HUES64 (cell line): ENCODE measurements at regions not wholly inside any gene's neighbourhood (a gene's known extent, or its start where the extent isn't known, plus 50 kb on each side); places are given as distances from the start of the nearest gene placed in this dataset.

Experiments used
- H3K27ac ChIP-seq: 2 replicates; pipeline ENCODE4 v1.7.0; 2013; ENCODE audit warnings: low read depth, low read length, inconsistent platforms
- H3K27me3 ChIP-seq: 2 replicates; pipeline ENCODE4 v1.6.1; 2013; ENCODE audit warnings: mild to moderate bottlenecking, low read length; ENCODE audit not compliant: insufficient read depth
- H3K36me3 ChIP-seq: 2 replicates; pipeline ENCODE4 v1.6.1; 2013; ENCODE audit warnings: mild to moderate bottlenecking, low read length; ENCODE audit not compliant: insufficient read depth
- H3K4me1 ChIP-seq: 2 replicates; pipeline ENCODE4 v1.6.1; 2013; ENCODE audit warnings: mild to moderate bottlenecking, low read length, moderate library complexity; ENCODE audit not compliant: insufficient read depth
- H3K4me3 ChIP-seq: 2 replicates; pipeline ENCODE4 v1.5.1; 2013; ENCODE audit warnings: mild to moderate bottlenecking, low read length, moderate library complexity
- H3K9ac ChIP-seq: 2 replicates; pipeline ENCODE4 v1.6.1; 2013; ENCODE audit warnings: mild to moderate bottlenecking, low read depth, low read length
- H3K9me3 ChIP-seq: 2 replicates; pipeline ENCODE4 v1.6.1; 2013; ENCODE audit warnings: low read depth, low read length; ENCODE audit not compliant: insufficient read depth
- WGBS: fragments of 150-250, 120-280 bp; methylation state at CpG from one replicate; pipeline ENCODE4 v1.1.7; 2013; ENCODE audit warnings: missing lambda C conversion rate; 5-methylcytosine and 5-hydroxymethylcytosine counted together

GRCh38 chr4:126708716-126709115 is 924.0 kb upstream of the INTU start:
- Histone ChIP-seq H3K4me3 (no peak overlapping the region), H3K9me3 (no peaks in the 10 kb centered on the region), H3K9ac (no peak overlapping the region), H3K27ac (no peak overlapping the region), H3K27me3 (no peaks in the 10 kb centered on the region), H3K36me3 (no peaks in the 10 kb centered on the region), H3K4me1 (0 out of 2 replicates have a peak, but pooled peaks cover under 1% of the 10 kb centered on the region)
- WGBS, result 100% methylated on average over 2 of the region's 2 CpGs

GRCh38 chr4:126710935-126711334 is 921.8 kb upstream of the INTU start:
- Histone ChIP-seq H3K9me3 (no peaks in the 10 kb centered on the region), H3K36me3 (no peaks in the 10 kb centered on the region), H3K27ac (no peak overlapping the region), H3K9ac (no peak overlapping the region), H3K4me3 (no peak overlapping the region), H3K27me3 (no peaks in the 10 kb centered on the region), H3K4me1 (peaks cover 12% of the 10 kb centered on the region; the same call in 1 of the 2 replicates)

- Histone ChIP-seq H3K36me3 (no peaks in the 10 kb centered on the region), H3K9ac (no peak overlapping the region), H3K4me3 (no peak overlapping the region), H3K27ac (no peak overlapping the region), H3K27me3 (no peaks in the 10 kb centered on the region), H3K9me3 (0 out of 2 replicates have a peak, but pooled peaks cover 2% of the 10 kb centered on the region), H3K4me1 (peaks cover 12% of the 10 kb centered on the region; the same call in 1 of the 2 replicates)
- WGBS, result 88% methylated on average over 7 of the region's 8 CpGs
These were observed 917.7 kb upstream of the INTU start for GRCh38 chr4:126715067-126715466.

- 96% methylated on average over 3 of the region's 3 CpGs for WGBS
- Histone ChIP-seq H3K4me1 (peaks cover 12% of the 10 kb centered on the region; the same call in 1 of the 2 replicates), H3K9me3 (0 out of 2 replicates have a peak, but pooled peaks cover 2% of the 10 kb centered on the region), H3K36me3 (no peaks in the 10 kb centered on the region), H3K27ac (no peak overlapping the region), H3K4me3 (no peak overlapping the region), H3K27me3 (no peaks in the 10 kb centered on the region), H3K9ac (no peak overlapping the region)
These were observed 917.1 kb upstream of the INTU start for GRCh38 chr4:126715681-126716080.

GRCh38 chr4:126718136-126718535 is 914.6 kb upstream of the INTU start:
- Histone ChIP-seq H3K9ac (no peak overlapping the region), H3K4me3 (no peak overlapping the region), H3K36me3 (no peaks in the 10 kb centered on the region), H3K9me3 (0 out of 2 replicates have a peak, but pooled peaks cover 2% of the 10 kb centered on the region), H3K4me1 (peaks cover 12% of the 10 kb centered on the region; the same call in 1 of the 2 replicates), H3K27me3 (no peaks in the 10 kb centered on the region), H3K27ac (no peak overlapping the region)
- WGBS, result 86% methylated on average over 4 of the region's 4 CpGs

GRCh38 chr4:126719852-126720251 is 912.9 kb upstream of the INTU start:
- Histone ChIP-seq H3K36me3 (no peaks in the 10 kb centered on the region), H3K4me3 (no peak overlapping the region), H3K4me1 (peaks cover 6% of the 10 kb centered on the region; the same call in 1 of the 2 replicates), H3K9me3 (0 out of 2 replicates have a peak, but pooled peaks cover 2% of the 10 kb centered on the region), H3K9ac (no peak overlapping the region), H3K27me3 (no peaks in the 10 kb centered on the region), H3K27ac (no peak overlapping the region)
- 89% methylated on average over 2 of the region's 3 CpGs for WGBS

GRCh38 chr4:126725906-126726305 is 906.9 kb upstream of the INTU start:
- H3K9me3 ChIP-seq, result no peaks in the 10 kb centered on the region
- no peaks in the 10 kb centered on the region for H3K36me3 ChIP-seq

GRCh38 chr4:126727461-126727860 is 905.3 kb upstream of the INTU start:
- H3K4me1 ChIP-seq, result peaks cover 6% of the 10 kb centered on the region; the same call in 1 of the 2 replicates
- WGBS, result 92% methylated on average over 1 of the region's 1 CpG

More at GRCh38 chr4:126725906-126726305, 906.9 kb upstream of the INTU start:
- Histone ChIP-seq H3K4me3 (no peak overlapping the region), H3K9ac (no peak overlapping the region), H3K4me1 (peaks cover 6% of the 10 kb centered on the region; the same call in 1 of the 2 replicates), H3K27me3 (no peaks in the 10 kb centered on the region), H3K27ac (no peak overlapping the region)

GRCh38 chr4:126731062-126731461 is 901.7 kb upstream of the INTU start:
- WGBS, result 98% methylated on average over 2 of the region's 2 CpGs
- Histone ChIP-seq H3K27ac (no peak overlapping the region), H3K27me3 (no peaks in the 10 kb centered on the region), H3K4me3 (no peak overlapping the region), H3K9ac (no peak overlapping the region), H3K9me3 (no peaks in the 10 kb centered on the region), H3K4me1 (peaks cover under 1% of the 10 kb centered on the region; the same call in 1 of the 2 replicates), H3K36me3 (no peaks in the 10 kb centered on the region)

More at GRCh38 chr4:126727461-126727860, 905.3 kb upstream of the INTU start:
- no peak overlapping the region for H3K4me3 ChIP-seq
- H3K27me3 ChIP-seq, result no peaks in the 10 kb centered on the region
- no peaks in the 10 kb centered on the region for H3K9me3 ChIP-seq
- H3K36me3 ChIP-seq, result no peaks in the 10 kb centered on the region
- no peak overlapping the region for H3K9ac ChIP-seq
- H3K27ac ChIP-seq, result no peak overlapping the region

GRCh38 chr4:126733301-126733700 is 899.5 kb upstream of the INTU start:
- no peaks in the 10 kb centered on the region for H3K9me3 ChIP-seq
- H3K36me3 ChIP-seq, result no peaks in the 10 kb centered on the region
- no CpG with 5 or more reads among the region's 3 CpGs for WGBS
- no peak overlapping the region for H3K4me3 ChIP-seq
- H3K27me3 ChIP-seq, result no peaks in the 10 kb centered on the region
- H3K9ac ChIP-seq, result no peak overlapping the region
- no peaks in the 10 kb centered on the region for H3K4me1 ChIP-seq
- H3K27ac ChIP-seq, result no peak overlapping the region

- no peaks in the 10 kb centered on the region for H3K27me3 ChIP-seq
- H3K9me3 ChIP-seq, result no peaks in the 10 kb centered on the region
- WGBS, result 0% methylated on average over 1 of the region's 2 CpGs
- no peak overlapping the region for H3K27ac ChIP-seq
- no peak overlapping the region for H3K9ac ChIP-seq
- no peak overlapping the region for H3K4me3 ChIP-seq
- no peaks in the 10 kb centered on the region for H3K4me1 ChIP-seq
- no peaks in the 10 kb centered on the region for H3K36me3 ChIP-seq
These were observed 898.3 kb upstream of the INTU start for GRCh38 chr4:126734465-126734864.
